Astrocyte (in vitro differentiated cells and primary cell): ENCODE measurements at regions not wholly inside any gene's neighbourhood (a gene's known extent, or its start where the extent isn't known, plus 50 kb on each side); places are given as distances from the start of the nearest gene placed in this dataset.
"Not testable (repeated sequence)": the region's sequence is repeated elsewhere in the genome, so short reads cannot be mapped to it uniquely, and the experiment has no call there.

Experiments used
- DNase-seq: peaks from one replicate; pipeline ENCODE4 v3.0.0-alpha.2; 2010; ENCODE audit warnings: low read depth
- FAIRE-seq: peaks from 2 replicates; lab custom pipeline; 2011; peaks lifted over from hg19 to GRCh38; lab: Jason Lieb, UNC
- H2AFZ ChIP-seq: 2 replicates; pipeline ENCODE4 v1.6.0; 2012; ENCODE audit warnings: low read depth, low read length, inconsistent platforms
- H3K27ac ChIP-seq: 2 replicates; pipeline ENCODE4 v1.5.1; 2011; ENCODE audit warnings: low read depth, low read length, inconsistent platforms
- H3K27me3 ChIP-seq: 2 replicates; pipeline ENCODE4 v1.6.0; 2011; ENCODE audit warnings: low read length, inconsistent platforms; ENCODE audit not compliant: insufficient read depth
- H3K36me3 ChIP-seq: 2 replicates; pipeline ENCODE4 v1.5.1; 2011; ENCODE audit warnings: low read length, inconsistent platforms; ENCODE audit not compliant: insufficient read depth
- H3K4me1 ChIP-seq: 2 replicates; pipeline ENCODE4 v1.5.1; 2011; ENCODE audit warnings: low read length, inconsistent platforms; ENCODE audit not compliant: insufficient read depth
- H3K4me2 ChIP-seq: 2 replicates; pipeline ENCODE4 v1.6.0; 2012; ENCODE audit warnings: low read length, inconsistent platforms
- H3K4me3 ChIP-seq: 2 replicates; pipeline ENCODE4 v1.5.1; 2011; ENCODE audit warnings: low read depth, mild to moderate bottlenecking, low read length, inconsistent platforms; ENCODE audit not compliant: insufficient read depth
- H3K79me2 ChIP-seq: 2 replicates; pipeline ENCODE4 v1.6.0; 2012; ENCODE audit warnings: mild to moderate bottlenecking, low read length, inconsistent platforms; ENCODE audit not compliant: insufficient read depth
- H3K9ac ChIP-seq: 2 replicates; pipeline ENCODE4 v1.6.0; 2012; ENCODE audit warnings: mild to moderate bottlenecking, low read length, inconsistent platforms
- H3K9me3 ChIP-seq: 2 replicates; pipeline ENCODE4 v1.5.1; 2012; ENCODE audit warnings: low read depth, mild to moderate bottlenecking, low read length, inconsistent platforms; ENCODE audit not compliant: insufficient read depth
- H4K20me1 ChIP-seq: 2 replicates; pipeline ENCODE4 v1.6.0; 2012; ENCODE audit warnings: low read length, inconsistent platforms; ENCODE audit not compliant: insufficient read depth
- H3K27ac Mint-ChIP-seq: one replicate; pipeline ENCODE4 v1.8.0; 2021; ENCODE audit warnings: mild to moderate bottlenecking, mixed read lengths; ENCODE audit not compliant: unreplicated experiment
- H3K27me3 Mint-ChIP-seq: one replicate; pipeline ENCODE4 v1.8.0; 2021; ENCODE audit warnings: low read depth, mixed read lengths; ENCODE audit not compliant: unreplicated experiment
- H3K36me3 Mint-ChIP-seq: one replicate; pipeline ENCODE4 v1.8.0; 2021; ENCODE audit warnings: low read depth, mixed read lengths; ENCODE audit not compliant: unreplicated experiment
- H3K4me1 Mint-ChIP-seq: one replicate; pipeline ENCODE4 v1.8.0; 2021; ENCODE audit warnings: low read depth, mixed read lengths; ENCODE audit not compliant: unreplicated experiment
- H3K4me3 Mint-ChIP-seq: one replicate; pipeline ENCODE4 v1.8.0; 2021; ENCODE audit warnings: mild to moderate bottlenecking, moderate library complexity, mixed read lengths; ENCODE audit not compliant: unreplicated experiment
- H3K9me3 Mint-ChIP-seq: one replicate; pipeline ENCODE4 v1.8.0; 2021; ENCODE audit warnings: mild to moderate bottlenecking, mixed read lengths; ENCODE audit not compliant: unreplicated experiment
- CTCF ChIP-seq: IDR thresholded peaks from 2 replicates; pipeline ENCODE4 v1.5.1; 2011; ENCODE audit warnings: low read depth, mild to moderate bottlenecking, inconsistent platforms, low read length, moderate library complexity; ENCODE audit not compliant: insufficient read depth
- EZH2 ChIP-seq: IDR thresholded peaks from 2 replicates; pipeline ENCODE4 v1.6.1; 2012; ENCODE audit warnings: mild to moderate bottlenecking, low read length, inconsistent platforms; ENCODE audit not compliant: insufficient read depth

- DNase-seq, result no peak
- Histone ChIP-seq H3K4me2 (no peak overlapping the region), H3K27me3 (no peaks in the 10 kb centered on the region), H3K36me3 (no peaks in the 10 kb centered on the region), H2AFZ (no peak overlapping the region), H3K4me1 (no peaks in the 10 kb centered on the region), H3K4me3 (no peak overlapping the region), H3K27ac (no peak overlapping the region), H3K9me3 (no peaks in the 10 kb centered on the region), H3K9ac (no peak overlapping the region), H3K79me2 (no peaks in the 10 kb centered on the region), H4K20me1 (no peaks in the 10 kb centered on the region)
- Mint-ChIP-seq H3K4me1 (no peaks in the 10 kb centered on the region), H3K9me3 (peaks cover 3% of the 10 kb centered on the region), H3K4me3 (no peak overlapping the region), H3K27me3 (peaks cover 30% of the 10 kb centered on the region), H3K27ac (no peak overlapping the region), H3K36me3 (peaks cover 4% of the 10 kb centered on the region)
- TF ChIP-seq EZH2, result no peak
- TF ChIP-seq CTCF, result no peak
- no peak for FAIRE-seq
These were observed 99.5 kb upstream of the PRSS3 start for GRCh38 chr9:33695856-33696255.

GRCh38 chr9:33697171-33697570 is 98.2 kb upstream of the PRSS3 start:
- H3K9me3 Mint-ChIP-seq, result peaks cover 3% of the 10 kb centered on the region
- H3K4me3 Mint-ChIP-seq, result no peak overlapping the region
- H3K4me1 Mint-ChIP-seq, result no peaks in the 10 kb centered on the region
- Histone ChIP-seq H3K9ac (no peak overlapping the region), H4K20me1 (no peaks in the 10 kb centered on the region), H2AFZ (no peak overlapping the region), H3K4me2 (no peak overlapping the region), H3K9me3 (no peaks in the 10 kb centered on the region), H3K36me3 (no peaks in the 10 kb centered on the region), H3K79me2 (no peaks in the 10 kb centered on the region), H3K27me3 (no peaks in the 10 kb centered on the region), H3K27ac (no peak overlapping the region), H3K4me3 (no peak overlapping the region), H3K4me1 (no peaks in the 10 kb centered on the region)
- H3K27me3 Mint-ChIP-seq, result peaks cover 28% of the 10 kb centered on the region
- no peak for TF ChIP-seq CTCF
- no peak for TF ChIP-seq EZH2
- DNase-seq (no peak), FAIRE-seq (no peak)
- no peak overlapping the region for H3K27ac Mint-ChIP-seq
- H3K36me3 Mint-ChIP-seq, result peaks cover 4% of the 10 kb centered on the region

GRCh38 chr9:33698267-33698666 is 97.1 kb upstream of the PRSS3 start:
- no peak overlapping the region for H3K4me3 ChIP-seq
- no peaks in the 10 kb centered on the region for H3K36me3 ChIP-seq
- no peak for TF ChIP-seq EZH2
- TF ChIP-seq CTCF, result no peak
- no peaks in the 10 kb centered on the region for H3K79me2 ChIP-seq
- no peaks in the 10 kb centered on the region for H3K4me1 ChIP-seq
- no peak overlapping the region for H3K4me3 Mint-ChIP-seq
- H3K27ac ChIP-seq, result no peak overlapping the region
- H3K36me3 Mint-ChIP-seq, result peaks cover 4% of the 10 kb centered on the region
- H3K9me3 Mint-ChIP-seq, result peaks cover 3% of the 10 kb centered on the region
- DNase-seq (no peak), FAIRE-seq (no peak)
- H3K9ac ChIP-seq, result no peak overlapping the region
- no peak overlapping the region for H3K4me2 ChIP-seq
- H3K27me3 Mint-ChIP-seq, result peaks cover 18% of the 10 kb centered on the region
- no peaks in the 10 kb centered on the region for H3K9me3 ChIP-seq
- H3K4me1 Mint-ChIP-seq, result no peaks in the 10 kb centered on the region
- H3K27me3 ChIP-seq, result no peaks in the 10 kb centered on the region
- no peaks in the 10 kb centered on the region for H4K20me1 ChIP-seq
- no peak overlapping the region for H2AFZ ChIP-seq
- H3K27ac Mint-ChIP-seq, result no peak overlapping the region

- H3K4me2 ChIP-seq, H3K9ac ChIP-seq, H3K36me3 ChIP-seq, H3K4me1 ChIP-seq, DNase-seq, H2AFZ ChIP-seq, H3K4me3 ChIP-seq, H3K79me2 ChIP-seq, H3K27ac Mint-ChIP-seq, H3K4me3 Mint-ChIP-seq, H3K27ac ChIP-seq, H3K4me1 Mint-ChIP-seq, H4K20me1 ChIP-seq, H3K9me3 Mint-ChIP-seq, H3K36me3 Mint-ChIP-seq, H3K9me3 ChIP-seq, H3K27me3 ChIP-seq, FAIRE-seq: not testable (repeated sequence)
- peaks cover 16% of the 10 kb centered on the region for H3K27me3 Mint-ChIP-seq
These were observed 94.4 kb upstream of the PRSS3 start for GRCh38 chr9:33700940-33701339.
